ENCODE measurements at regions not wholly inside any gene's neighbourhood (a gene's known extent, or its start where the extent isn't known, plus 50 kb on each side); places are given as distances from the start of the nearest gene placed in this dataset.
"Not testable (repeated sequence)": the region's sequence is repeated elsewhere in the genome, so short reads cannot be mapped to it uniquely, and the experiment has no call there.

DNA sequence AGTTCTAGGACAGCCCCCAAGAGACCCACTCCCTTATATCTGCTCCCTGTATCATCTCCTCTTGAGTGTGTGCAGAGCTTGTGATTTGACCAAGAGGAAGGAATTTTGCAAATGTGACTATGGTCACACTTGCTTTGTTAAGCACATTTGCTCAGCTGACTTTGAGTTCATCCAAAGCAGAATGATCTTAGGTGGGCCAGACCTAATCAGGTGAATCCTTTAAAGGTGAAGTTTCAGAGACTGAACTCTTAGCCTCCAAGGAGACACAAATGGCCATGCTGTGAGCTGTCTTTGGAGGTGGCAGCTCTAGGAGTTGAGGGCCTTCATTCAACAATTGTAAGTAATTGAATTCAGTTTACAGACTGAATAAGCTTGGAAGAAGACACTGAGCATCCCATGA is 115.4 kb upstream of the KRTAP5-11 start:
- H3K79me2 ChIP-seq (ENCODE audit: control insufficient read depth, insufficient read depth, low read length); H4K20me1 ChIP-seq (ENCODE audit: control insufficient read depth, extremely low read depth, insufficient read depth, low read length); H3K9ac ChIP-seq (ENCODE audit: control insufficient read depth, extremely low read depth, insufficient read depth, low read length); H3K9me3 ChIP-seq (ENCODE audit: control insufficient read depth, low read depth, low read length); H3K9me1 ChIP-seq (ENCODE audit: control insufficient read depth, extremely low read depth, insufficient read depth, low read length); H3K4me1 ChIP-seq (ENCODE audit: control insufficient read depth, extremely low read depth, insufficient read depth, low read length); H3K4me2 ChIP-seq (ENCODE audit: control insufficient read depth, extremely low read depth, insufficient read depth, low read depth, low read length); DNase-seq (ENCODE audit: low read depth, low spot score); H3K27me3 ChIP-seq (ENCODE audit: control insufficient read depth, extremely low read depth, insufficient read depth, low read length); H3K4me3 ChIP-seq (ENCODE audit: control insufficient read depth in 2 of 3, extremely low read depth in 1 of 3, insufficient read depth in 2 of 3, low read depth in 1 of 3, low read length in 3 of 3); FAIRE-seq; H2AFZ ChIP-seq (ENCODE audit: control insufficient read depth, low read length); H3K27ac ChIP-seq (ENCODE audit: control insufficient read depth, insufficient read depth, low read length); H3K36me3 ChIP-seq (ENCODE audit: control insufficient read depth in 2 of 2, extremely low read depth in 1 of 2, insufficient read depth in 2 of 2, low read length in 2 of 2); dilution Hi-C loops (cut with MboI; ENCODE audit: extremely low pct_ligation_motif_present, low sequenced_read_pairs): not testable (repeated sequence)

DNA sequence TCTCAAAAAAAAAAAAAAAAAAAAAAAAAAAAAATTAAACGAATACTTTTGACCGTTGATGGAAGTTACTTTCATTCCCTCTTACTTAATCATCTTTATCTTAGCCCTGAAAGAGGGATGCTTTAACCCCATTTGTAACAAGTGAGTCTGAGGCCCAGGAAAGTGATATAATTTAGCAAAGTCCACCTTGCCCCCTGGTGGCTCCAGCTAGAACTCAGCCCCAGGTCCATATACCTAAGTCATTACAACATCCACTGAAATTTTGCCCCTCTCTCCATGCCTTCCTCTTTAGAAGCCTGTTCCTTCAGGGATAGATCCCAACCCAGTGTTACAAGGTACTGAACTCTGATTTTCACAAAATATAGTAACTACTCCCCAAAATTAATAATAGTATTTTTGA is 116.3 kb upstream of the KRTAP5-11 start:
- H2AFZ ChIP-seq (ENCODE audit: control insufficient read depth, low read length); H3K9me1 ChIP-seq (ENCODE audit: control insufficient read depth, extremely low read depth, insufficient read depth, low read length); H3K4me3 ChIP-seq (ENCODE audit: control insufficient read depth in 2 of 3, extremely low read depth in 1 of 3, insufficient read depth in 2 of 3, low read depth in 1 of 3, low read length in 3 of 3); FAIRE-seq; H3K79me2 ChIP-seq (ENCODE audit: control insufficient read depth, insufficient read depth, low read length); H3K36me3 ChIP-seq (ENCODE audit: control insufficient read depth in 2 of 2, extremely low read depth in 1 of 2, insufficient read depth in 2 of 2, low read length in 2 of 2); dilution Hi-C loops (cut with MboI; ENCODE audit: extremely low pct_ligation_motif_present, low sequenced_read_pairs); H4K20me1 ChIP-seq (ENCODE audit: control insufficient read depth, extremely low read depth, insufficient read depth, low read length); H3K9ac ChIP-seq (ENCODE audit: control insufficient read depth, extremely low read depth, insufficient read depth, low read length); H3K27me3 ChIP-seq (ENCODE audit: control insufficient read depth, extremely low read depth, insufficient read depth, low read length); DNase-seq (ENCODE audit: low read depth, low spot score); H3K4me1 ChIP-seq (ENCODE audit: control insufficient read depth, extremely low read depth, insufficient read depth, low read length); H3K4me2 ChIP-seq (ENCODE audit: control insufficient read depth, extremely low read depth, insufficient read depth, low read depth, low read length); H3K27ac ChIP-seq (ENCODE audit: control insufficient read depth, insufficient read depth, low read length); H3K9me3 ChIP-seq (ENCODE audit: control insufficient read depth, low read depth, low read length): not testable (repeated sequence)
- TF ChIP-seq, protein P1, sequence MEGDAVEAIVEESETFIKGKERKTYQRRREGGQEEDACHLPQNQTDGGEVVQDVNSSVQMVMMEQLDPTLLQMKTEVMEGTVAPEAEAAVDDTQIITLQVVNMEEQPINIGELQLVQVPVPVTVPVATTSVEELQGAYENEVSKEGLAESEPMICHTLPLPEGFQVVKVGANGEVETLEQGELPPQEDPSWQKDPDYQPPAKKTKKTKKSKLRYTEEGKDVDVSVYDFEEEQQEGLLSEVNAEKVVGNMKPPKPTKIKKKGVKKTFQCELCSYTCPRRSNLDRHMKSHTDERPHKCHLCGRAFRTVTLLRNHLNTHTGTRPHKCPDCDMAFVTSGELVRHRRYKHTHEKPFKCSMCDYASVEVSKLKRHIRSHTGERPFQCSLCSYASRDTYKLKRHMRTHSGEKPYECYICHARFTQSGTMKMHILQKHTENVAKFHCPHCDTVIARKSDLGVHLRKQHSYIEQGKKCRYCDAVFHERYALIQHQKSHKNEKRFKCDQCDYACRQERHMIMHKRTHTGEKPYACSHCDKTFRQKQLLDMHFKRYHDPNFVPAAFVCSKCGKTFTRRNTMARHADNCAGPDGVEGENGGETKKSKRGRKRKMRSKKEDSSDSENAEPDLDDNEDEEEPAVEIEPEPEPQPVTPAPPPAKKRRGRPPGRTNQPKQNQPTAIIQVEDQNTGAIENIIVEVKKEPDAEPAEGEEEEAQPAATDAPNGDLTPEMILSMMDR (optimal IDR thresholded peaks at IDR 0.05 in 1 of 3, IDR thresholded peaks at IDR 0.05 in 1 of 3, conservative IDR thresholded peaks at IDR 0.05 in 1 of 3; ENCODE audit: extremely low read depth in 1 of 3, insufficient read depth in 2 of 3, low read length in 3 of 3) = peak in 1 of 3 experiments; percentile 12

DNA sequence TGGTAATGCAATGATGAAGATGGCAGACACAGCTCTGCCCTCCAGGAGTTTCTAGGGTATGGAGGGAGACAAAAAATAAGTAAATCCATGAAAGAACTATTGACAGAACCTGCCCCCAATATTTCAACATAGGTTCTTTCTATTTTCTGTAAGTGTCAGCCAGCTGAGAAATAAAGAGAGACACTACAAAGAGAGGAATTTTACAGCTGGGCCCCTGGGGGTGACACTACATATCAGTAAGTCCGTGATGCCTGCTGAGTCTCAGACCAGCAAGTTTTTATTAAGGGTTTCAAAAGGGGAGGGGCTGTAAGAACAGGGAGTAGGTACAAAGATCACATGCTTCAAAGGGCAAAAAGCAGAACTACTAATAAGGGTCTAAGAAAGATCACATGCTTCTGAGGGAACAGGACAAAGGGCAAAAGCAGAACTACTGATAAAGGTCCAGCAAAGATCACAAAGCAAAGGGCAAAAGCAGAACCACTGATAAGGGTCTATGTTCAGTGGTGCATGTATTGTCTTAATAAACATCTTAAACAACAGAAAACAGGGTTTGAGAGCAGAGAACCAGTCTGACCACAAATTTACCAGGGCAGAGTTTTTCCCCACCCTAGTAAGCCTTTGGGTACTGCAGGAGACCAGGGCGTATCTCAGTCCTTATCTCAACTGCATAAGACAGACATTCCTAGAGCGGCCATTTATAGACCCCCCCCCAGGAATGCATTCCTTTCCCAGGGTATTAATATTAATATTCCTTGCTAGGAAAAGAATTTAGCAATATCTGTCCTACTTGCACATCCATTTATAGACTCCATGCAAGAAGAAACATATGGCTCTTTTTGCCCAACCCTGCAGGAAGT is 119.0 kb upstream of the KRTAP5-11 start:
- dilution Hi-C loops (cut with MboI; ENCODE audit: extremely low pct_ligation_motif_present, low sequenced_read_pairs); FAIRE-seq; H3K9me3 ChIP-seq (ENCODE audit: control insufficient read depth, low read depth, low read length); H3K9ac ChIP-seq (ENCODE audit: control insufficient read depth, extremely low read depth, insufficient read depth, low read length); H2AFZ ChIP-seq (ENCODE audit: control insufficient read depth, low read length); H3K4me1 ChIP-seq (ENCODE audit: control insufficient read depth, extremely low read depth, insufficient read depth, low read length); H3K27me3 ChIP-seq (ENCODE audit: control insufficient read depth, extremely low read depth, insufficient read depth, low read length); H3K27ac ChIP-seq (ENCODE audit: control insufficient read depth, insufficient read depth, low read length); H4K20me1 ChIP-seq (ENCODE audit: control insufficient read depth, extremely low read depth, insufficient read depth, low read length); DNase-seq (ENCODE audit: low read depth, low spot score); H3K79me2 ChIP-seq (ENCODE audit: control insufficient read depth, insufficient read depth, low read length); H3K36me3 ChIP-seq (ENCODE audit: control insufficient read depth in 2 of 2, extremely low read depth in 1 of 2, insufficient read depth in 2 of 2, low read length in 2 of 2); H3K4me3 ChIP-seq (ENCODE audit: control insufficient read depth in 2 of 3, extremely low read depth in 1 of 3, insufficient read depth in 2 of 3, low read depth in 1 of 3, low read length in 3 of 3); H3K4me2 ChIP-seq (ENCODE audit: control insufficient read depth, extremely low read depth, insufficient read depth, low read depth, low read length); H3K9me1 ChIP-seq (ENCODE audit: control insufficient read depth, extremely low read depth, insufficient read depth, low read length): not testable (repeated sequence)

DNA sequence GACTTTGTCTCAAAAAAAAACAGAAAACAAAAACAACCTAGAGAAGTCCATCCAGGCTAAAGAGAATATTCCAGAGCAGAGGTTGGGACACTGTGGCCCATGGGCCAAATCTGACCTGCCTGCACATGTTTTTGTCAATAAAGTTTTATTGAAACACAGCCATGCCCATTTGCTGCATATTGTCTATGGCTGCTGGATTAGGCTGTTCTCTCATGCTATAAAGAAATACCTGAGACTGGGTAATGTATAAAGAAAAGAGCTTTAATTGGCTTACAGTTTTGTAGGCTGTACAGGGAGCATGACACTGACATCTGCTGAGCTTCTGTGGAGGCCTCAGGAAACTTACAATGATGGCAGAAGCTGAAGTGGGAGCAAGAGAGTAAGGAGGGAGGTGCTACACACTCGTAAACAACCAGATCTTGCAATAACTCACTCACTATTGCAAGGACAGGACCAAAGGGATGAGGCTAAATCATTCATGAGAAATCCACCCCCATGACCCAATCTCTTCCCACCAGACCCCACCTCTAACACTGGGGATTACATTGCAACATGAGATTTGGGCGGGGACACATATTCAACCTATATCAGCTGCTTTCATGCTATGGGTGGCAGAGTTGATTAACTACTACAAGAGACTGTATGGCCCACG is 122.5 kb upstream of the KRTAP5-11 start:
- H3K9ac ChIP-seq (ENCODE audit: control insufficient read depth, extremely low read depth, insufficient read depth, low read length); H3K9me1 ChIP-seq (ENCODE audit: control insufficient read depth, extremely low read depth, insufficient read depth, low read length); FAIRE-seq; DNase-seq (ENCODE audit: low read depth, low spot score); dilution Hi-C loops (cut with MboI; ENCODE audit: extremely low pct_ligation_motif_present, low sequenced_read_pairs); H3K36me3 ChIP-seq (ENCODE audit: control insufficient read depth in 2 of 2, extremely low read depth in 1 of 2, insufficient read depth in 2 of 2, low read length in 2 of 2); H3K4me3 ChIP-seq (ENCODE audit: control insufficient read depth in 2 of 3, extremely low read depth in 1 of 3, insufficient read depth in 2 of 3, low read depth in 1 of 3, low read length in 3 of 3); H3K9me3 ChIP-seq (ENCODE audit: control insufficient read depth, low read depth, low read length); H3K27ac ChIP-seq (ENCODE audit: control insufficient read depth, insufficient read depth, low read length); H4K20me1 ChIP-seq (ENCODE audit: control insufficient read depth, extremely low read depth, insufficient read depth, low read length); H2AFZ ChIP-seq (ENCODE audit: control insufficient read depth, low read length); H3K4me1 ChIP-seq (ENCODE audit: control insufficient read depth, extremely low read depth, insufficient read depth, low read length); H3K4me2 ChIP-seq (ENCODE audit: control insufficient read depth, extremely low read depth, insufficient read depth, low read depth, low read length); H3K27me3 ChIP-seq (ENCODE audit: control insufficient read depth, extremely low read depth, insufficient read depth, low read length); H3K79me2 ChIP-seq (ENCODE audit: control insufficient read depth, insufficient read depth, low read length): not testable (repeated sequence)
